Sigmoid colon (tissue), 6 donors: ENCODE measurements at regions not wholly inside any gene's neighbourhood (a gene's known extent, or its start where the extent isn't known, plus 50 kb on each side); places are given as distances from the start of the nearest gene placed in this dataset.

Source experiments
- DNase-seq: peaks from one replicate; pipeline ENCODE4 v3.0.0-alpha.2; 2019
- H3K27ac ChIP-seq, 4 donors: fragments of 200-600 bp; sonication (generic); one replicate each; pipeline ENCODE4 v1.5.1; 2016 to 2019; ENCODE audit warnings: mild to moderate bottlenecking in 1 of 4
- H3K27me3 ChIP-seq, 3 donors: fragments of 200-600 bp; sonication (generic); one replicate each; pipeline ENCODE4 v1.5.1; 2019; ENCODE audit warnings: mild to moderate bottlenecking in 1 of 3
- H3K36me3 ChIP-seq, 4 donors: fragments of 200-600 bp; sonication (generic); one replicate each; pipeline ENCODE4 v1.5.1; 2016 to 2019
- H3K4me1 ChIP-seq, 4 donors: fragments of 200-600 bp; sonication (generic); one replicate each; pipeline ENCODE4 v1.5.1; 2017 to 2019
- H3K4me3 ChIP-seq, 4 donors: fragments of 200-600 bp; sonication (generic); one replicate each; pipeline ENCODE4 v1.5.1; 2017 to 2019; ENCODE audit warnings: mild to moderate bottlenecking in 2 of 4, moderate library complexity in 1 of 4
- H3K9me3 ChIP-seq, 4 donors: fragments of 200-600 bp in 3 of 4; sonication (generic) in 3 of 4; one replicate each; pipeline versions ENCODE4 v1.5.1 to v1.6.1; 2013 to 2019
- EP300 ChIP-seq, 4 donors: sonication (generic); formaldehyde crosslinking; IDR thresholded peaks; one replicate each; pipeline ENCODE4 v1.6.1; 2017; ENCODE audit warnings: antibody characterized with exemption in 4 of 4
- POLR2A ChIP-seq, 2 donors: fragments of 450-650 bp; IDR thresholded peaks; one replicate each; pipeline ENCODE4 v1.6.1; 2016; ENCODE audit warnings: antibody characterized with exemption in 2 of 2, mild to moderate bottlenecking in 2 of 2, moderate library complexity in 2 of 2
- POLR2AphosphoS5 ChIP-seq, 4 donors: sonication (generic); formaldehyde crosslinking; IDR thresholded peaks; one replicate each; pipeline ENCODE4 v1.6.1; 2017; ENCODE audit warnings: antibody characterized with exemption in 4 of 4
- WGBS, 2 donors: extraction: QIAGEN DNeasy Blood & Tissue Kit; methylation state at CpG; one replicate each; pipeline ENCODE4 v1.1.7; 2013; 5-methylcytosine and 5-hydroxymethylcytosine counted together
- intact Hi-C: fragments of 100-400 bp; cut with DNase I; formaldehyde crosslinking; loops from one replicate; pipeline ENCODE4 v1.15.1; 2023
- TF ChIP-seq, protein P1 (sequence below), 4 experiments: fragments of 450-650 bp in 3 of 4; fragments of 200-600 bp in 1 of 4; IDR thresholded peaks; one replicate each; pipeline ENCODE4 v1.5.1; 2016 to 2019; ENCODE audit warnings: antibody characterized with exemption in 4 of 4, mild to moderate bottlenecking in 3 of 4, moderate library complexity in 2 of 4
- donor health status: healthy with polysubstance abuse.
- donor health status: healthy.

DNA sequence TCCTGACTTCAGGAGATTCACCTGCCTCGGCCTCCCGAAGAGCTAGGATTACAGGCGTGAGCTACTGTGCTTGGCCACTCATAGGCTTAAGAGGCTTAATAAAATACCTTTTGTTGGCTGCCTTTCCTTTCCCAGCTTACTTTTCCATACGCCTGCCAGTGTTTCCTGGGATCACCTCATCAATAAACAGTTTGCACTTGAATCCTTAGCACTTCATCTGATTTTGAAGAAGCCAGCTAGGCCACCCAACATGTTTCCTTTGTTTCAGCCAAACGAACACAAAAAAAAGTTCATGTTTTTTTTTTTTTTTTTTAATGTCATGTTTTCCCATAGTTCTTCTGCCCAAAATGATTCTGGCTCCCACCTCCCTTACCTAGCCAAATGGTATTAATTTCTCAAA lies 92.3 kb downstream of the RAP2B start:
- no peaks in the 10 kb centered on the region for H3K9me3 ChIP-seq

DNA sequence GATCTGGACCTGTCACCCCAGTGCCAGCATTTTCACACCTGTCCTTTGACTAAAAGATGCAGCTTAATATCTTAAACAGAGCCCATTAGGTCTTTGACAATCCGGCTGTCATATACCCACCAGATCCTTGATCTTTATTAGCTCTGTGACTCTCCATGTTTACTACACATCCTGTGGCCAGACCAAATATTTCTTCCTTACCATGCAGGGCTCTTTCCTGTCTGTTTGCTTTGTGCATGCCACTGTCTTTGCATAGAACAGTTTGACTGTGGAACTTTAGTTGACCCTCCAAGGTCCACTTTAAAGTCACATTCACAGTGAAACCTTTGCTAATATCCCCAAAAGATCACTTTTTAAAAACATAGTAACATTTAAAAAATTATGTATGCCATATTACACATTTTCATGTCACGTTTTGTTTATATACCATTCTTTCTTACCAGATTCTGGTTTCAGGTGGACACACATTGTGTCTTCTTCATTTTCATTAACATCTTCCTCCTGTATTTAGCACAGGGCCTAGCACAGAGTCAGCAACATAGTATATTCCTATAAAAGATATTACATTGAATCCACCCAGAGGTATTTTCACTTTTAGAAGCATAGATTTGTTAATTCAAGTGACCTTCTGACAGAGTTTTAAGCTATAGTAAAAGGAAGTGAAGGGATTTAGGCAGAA lies 95.8 kb downstream of the RAP2B start:
- no peak for DNase-seq
- H3K4me1 ChIP-seq, result no peaks in the 10 kb centered on the region
- intact Hi-C loops, result no loop called here
- H3K4me3 ChIP-seq, result no peak overlapping the region
- WGBS, 2 donors, result 55 to 69% methylated on average over 2 of the region's 2 CpGs
- no peaks in the 10 kb centered on the region for H3K27me3 ChIP-seq
- no peaks in the 10 kb centered on the region for H3K36me3 ChIP-seq
- TF ChIP-seq POLR2AphosphoS5 (IDR thresholded peaks at IDR 0.05) (no peak), POLR2A (IDR thresholded peaks at IDR 0.05) (no peak), EP300 (IDR thresholded peaks at IDR 0.05) (no peak)
- TF ChIP-seq, protein P1, sequence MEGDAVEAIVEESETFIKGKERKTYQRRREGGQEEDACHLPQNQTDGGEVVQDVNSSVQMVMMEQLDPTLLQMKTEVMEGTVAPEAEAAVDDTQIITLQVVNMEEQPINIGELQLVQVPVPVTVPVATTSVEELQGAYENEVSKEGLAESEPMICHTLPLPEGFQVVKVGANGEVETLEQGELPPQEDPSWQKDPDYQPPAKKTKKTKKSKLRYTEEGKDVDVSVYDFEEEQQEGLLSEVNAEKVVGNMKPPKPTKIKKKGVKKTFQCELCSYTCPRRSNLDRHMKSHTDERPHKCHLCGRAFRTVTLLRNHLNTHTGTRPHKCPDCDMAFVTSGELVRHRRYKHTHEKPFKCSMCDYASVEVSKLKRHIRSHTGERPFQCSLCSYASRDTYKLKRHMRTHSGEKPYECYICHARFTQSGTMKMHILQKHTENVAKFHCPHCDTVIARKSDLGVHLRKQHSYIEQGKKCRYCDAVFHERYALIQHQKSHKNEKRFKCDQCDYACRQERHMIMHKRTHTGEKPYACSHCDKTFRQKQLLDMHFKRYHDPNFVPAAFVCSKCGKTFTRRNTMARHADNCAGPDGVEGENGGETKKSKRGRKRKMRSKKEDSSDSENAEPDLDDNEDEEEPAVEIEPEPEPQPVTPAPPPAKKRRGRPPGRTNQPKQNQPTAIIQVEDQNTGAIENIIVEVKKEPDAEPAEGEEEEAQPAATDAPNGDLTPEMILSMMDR (IDR thresholded peaks at IDR 0.05), result no peak
- no peaks in the 10 kb centered on the region for H3K9me3 ChIP-seq
- H3K27ac ChIP-seq, result no peak overlapping the region

More for the DNA sequence above, 92.3 kb downstream of the RAP2B start:
- Histone ChIP-seq H3K27me3 (no peaks in the 10 kb centered on the region), H3K27ac (no peak overlapping the region), H3K36me3 (no peaks in the 10 kb centered on the region), H3K4me1 (no peaks in the 10 kb centered on the region), H3K4me3 (no peak overlapping the region)
- WGBS, 2 donors, result 88 to 91% methylated on average over 5 of the region's 5 CpGs
- DNase-seq, result no peak
- TF ChIP-seq POLR2AphosphoS5 (IDR thresholded peaks at IDR 0.05), result no peak
- TF ChIP-seq, protein P1 (IDR thresholded peaks at IDR 0.05), result no peak
- TF ChIP-seq EP300 (IDR thresholded peaks at IDR 0.05), result no peak
- TF ChIP-seq POLR2A (IDR thresholded peaks at IDR 0.05), result no peak
- intact Hi-C loops, result no loop called here

DNA sequence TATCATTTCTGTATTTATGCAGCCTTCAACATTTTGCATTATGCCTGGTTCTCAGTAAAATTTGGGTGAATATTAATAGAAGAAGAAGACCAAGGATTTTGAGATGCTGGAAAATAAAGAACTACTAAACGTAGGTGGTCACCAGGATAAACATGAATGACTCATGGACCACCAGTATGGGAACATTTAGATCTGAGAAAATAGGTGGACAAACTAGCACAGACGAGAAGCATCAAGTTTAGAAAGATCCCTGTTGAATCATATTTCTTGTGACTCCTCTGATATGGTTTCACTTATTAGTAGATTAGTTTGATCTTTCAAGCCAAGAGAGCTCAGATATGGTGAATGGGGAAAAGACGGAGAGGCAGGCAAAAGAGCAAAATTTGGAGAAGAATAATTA lies 97.9 kb downstream of the RAP2B start:
- Histone ChIP-seq H3K9me3 (no peaks in the 10 kb centered on the region), H3K27ac (no peak overlapping the region), H3K4me1 (no peaks in the 10 kb centered on the region), H3K36me3 (no peaks in the 10 kb centered on the region), H3K4me3 (no peak overlapping the region), H3K27me3 (no peaks in the 10 kb centered on the region)
- 68 to 79% methylated on average over 3 of the region's 3 CpGs for WGBS, 2 donors
- TF ChIP-seq, protein P1 (IDR thresholded peaks at IDR 0.05), result no peak
- TF ChIP-seq POLR2A (IDR thresholded peaks at IDR 0.05) (no peak), EP300 (IDR thresholded peaks at IDR 0.05) (no peak), POLR2AphosphoS5 (IDR thresholded peaks at IDR 0.05) (no peak)
- intact Hi-C loops, result no loop called here
- DNase-seq, result no peak

DNA sequence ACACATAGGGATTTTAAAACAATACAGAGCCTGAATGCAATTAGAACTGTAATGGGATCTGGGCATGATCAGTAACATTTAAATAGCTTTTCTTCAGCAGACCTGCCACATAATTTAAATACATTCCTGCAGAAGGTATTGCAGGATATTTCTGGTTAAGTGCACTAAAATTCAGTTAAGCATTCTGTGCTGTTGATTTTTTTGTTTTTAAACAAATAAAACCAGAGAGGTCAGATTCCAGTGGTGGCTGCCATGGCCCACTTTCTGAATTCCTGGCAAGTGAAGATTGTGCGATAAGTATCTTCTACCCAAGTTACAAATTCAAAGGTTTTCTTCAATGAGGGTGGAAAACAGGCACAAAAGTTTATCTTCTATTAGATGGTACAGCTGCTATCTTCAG lies 98.7 kb downstream of the RAP2B start:
- TF ChIP-seq, protein P1 (IDR thresholded peaks at IDR 0.05), result no peak
- no peak for TF ChIP-seq EP300 (IDR thresholded peaks at IDR 0.05)
- no peak for TF ChIP-seq POLR2AphosphoS5 (IDR thresholded peaks at IDR 0.05)
- no peak for TF ChIP-seq POLR2A (IDR thresholded peaks at IDR 0.05)
- WGBS, 2 donors, result 76 to 85% methylated on average over 1 of the region's 1 CpG
- no peaks in the 10 kb centered on the region for H3K4me1 ChIP-seq
- H3K36me3 ChIP-seq, result no peaks in the 10 kb centered on the region
- H3K9me3 ChIP-seq, result no peaks in the 10 kb centered on the region
- intact Hi-C loops, result no loop called here
- no peaks in the 10 kb centered on the region for H3K27me3 ChIP-seq
- no peak overlapping the region for H3K27ac ChIP-seq
- no peak for DNase-seq
- no peak overlapping the region for H3K4me3 ChIP-seq

DNA sequence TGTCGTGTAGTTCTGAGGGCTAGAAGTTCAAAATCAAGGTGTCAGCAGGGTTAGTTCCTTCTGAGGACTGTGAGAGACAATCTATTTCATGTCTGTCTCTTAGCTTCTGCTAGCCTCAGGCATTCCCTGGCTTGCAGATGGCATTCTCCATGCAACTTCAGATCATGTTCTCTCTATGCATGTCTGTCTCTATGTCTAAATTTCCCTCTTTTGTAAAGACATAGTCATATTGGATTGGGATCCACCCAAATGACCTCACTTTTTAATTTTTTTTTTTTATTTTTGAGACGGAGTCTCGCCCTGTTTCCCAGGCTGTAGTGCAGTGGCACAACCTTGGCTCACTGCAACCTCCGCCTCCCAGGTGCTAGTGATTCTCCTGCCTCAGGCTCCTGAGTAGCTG lies 104.6 kb downstream of the RAP2B start:
- H3K9me3 ChIP-seq, result peaks cover 0 to 7% (median 1%) of the 10 kb centered on the region in 4 donors
- no peaks in the 10 kb centered on the region for H3K36me3 ChIP-seq
- H3K27me3 ChIP-seq, result no peaks in the 10 kb centered on the region
- no peak overlapping the region for H3K4me3 ChIP-seq
- TF ChIP-seq POLR2AphosphoS5 (IDR thresholded peaks at IDR 0.05) (no peak), EP300 (IDR thresholded peaks at IDR 0.05) (no peak), POLR2A (IDR thresholded peaks at IDR 0.05) (no peak)
- TF ChIP-seq, protein P1 (IDR thresholded peaks at IDR 0.05), result no peak
- no peaks in the 10 kb centered on the region for H3K4me1 ChIP-seq
- intact Hi-C loops, result no loop called here
- no peak for DNase-seq
- no peak overlapping the region for H3K27ac ChIP-seq
- WGBS, 2 donors, result 92 to 93% methylated on average over 4 of the region's 4 CpGs
